ENCODE measurements at regions not wholly inside any gene's neighbourhood (a gene's known extent, or its start where the extent isn't known, plus 50 kb on each side); places are given as distances from the start of the nearest gene placed in this dataset.

DNA sequence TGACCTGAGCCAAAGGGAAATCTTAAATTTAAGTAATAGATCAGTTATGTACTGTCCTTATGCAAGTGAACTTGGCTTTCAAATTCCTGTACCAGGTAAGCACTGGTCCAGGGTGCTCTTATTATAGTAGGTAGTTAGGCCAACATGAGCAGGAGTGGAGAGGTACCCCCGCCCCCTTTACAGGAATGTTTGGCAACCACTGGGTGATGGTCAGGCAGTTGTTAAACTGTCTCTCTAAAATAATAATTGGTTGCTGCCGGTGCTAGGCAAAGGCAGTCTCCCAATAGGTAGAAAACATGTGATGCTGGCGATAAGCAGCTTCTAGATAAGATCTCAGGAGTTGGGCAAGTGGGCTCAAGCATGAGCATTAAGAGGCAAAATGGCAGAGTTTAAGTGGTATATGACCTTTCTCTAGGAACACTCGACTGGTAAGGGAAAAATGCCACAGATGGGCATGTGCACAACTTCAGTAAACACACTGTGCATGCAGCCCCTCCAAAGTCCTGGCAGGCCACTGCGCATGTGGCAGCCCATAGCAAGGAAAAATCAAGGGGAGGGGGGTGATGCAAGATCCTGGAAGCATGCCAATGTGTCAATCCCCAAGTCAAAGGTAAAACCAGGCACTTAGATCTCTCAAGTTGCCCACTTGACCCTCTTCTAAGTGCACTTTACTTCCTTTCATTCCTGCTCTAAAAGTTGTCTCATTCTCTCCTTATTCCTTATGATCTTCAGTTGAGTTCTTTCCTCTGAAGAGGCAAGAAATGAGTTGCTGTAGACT, 1239.7 kb downstream of the C4orf33 start:
- DNase-seq (ENCODE audit: low read depth), result no peak

DNA sequence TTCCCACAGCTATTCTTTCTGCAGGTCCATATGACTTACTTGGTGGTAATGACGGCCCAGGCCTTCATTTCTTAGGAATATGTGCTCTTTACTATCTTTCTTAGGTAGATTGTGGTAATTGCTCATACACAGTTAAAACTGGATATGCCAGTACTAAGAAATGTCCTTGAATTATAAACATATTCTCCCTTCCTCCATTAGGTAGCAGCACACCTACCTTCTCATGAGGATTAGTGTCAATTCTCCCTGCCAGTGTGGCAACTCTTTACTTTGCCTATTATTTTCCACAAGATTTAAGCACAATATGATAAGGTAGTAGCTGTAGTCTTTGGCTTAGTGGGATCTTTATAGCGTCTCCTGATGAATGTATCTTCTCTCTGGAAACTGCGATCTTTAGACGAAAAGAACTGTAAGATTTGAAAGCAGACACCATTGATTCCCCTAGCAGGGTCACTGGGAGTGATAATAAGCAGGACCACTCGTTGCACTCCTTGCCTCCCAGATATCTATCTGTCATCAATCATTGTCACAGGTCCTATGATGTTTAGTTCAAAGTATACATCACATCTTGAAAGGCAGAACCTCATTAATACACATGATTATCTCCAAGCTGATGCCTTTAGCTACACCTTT, 1240.7 kb downstream of the C4orf33 start:
- peak; percentile 4 for DNase-seq (ENCODE audit: low read depth)

DNA sequence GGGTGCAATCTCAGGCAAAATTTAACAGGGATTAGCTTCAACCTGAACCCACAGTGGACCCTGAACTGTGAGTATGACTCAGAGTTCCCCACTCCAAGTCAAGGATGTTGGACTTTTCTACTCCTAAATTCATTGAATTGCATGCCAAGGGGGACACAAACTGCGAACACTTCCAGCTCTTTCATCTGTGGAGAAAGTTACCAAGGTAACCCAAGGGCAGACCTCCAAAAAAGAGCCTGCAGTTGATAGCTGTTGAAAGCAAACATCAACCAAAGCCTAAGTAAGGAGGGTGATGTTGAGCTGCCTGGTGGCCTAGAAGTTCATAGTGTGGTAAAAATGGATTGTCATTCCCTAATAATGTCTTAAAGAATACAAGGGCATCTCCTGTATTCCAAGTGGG, 1242.9 kb downstream of the C4orf33 start:
- DNase-seq (ENCODE audit: low read depth), result no peak

DNA sequence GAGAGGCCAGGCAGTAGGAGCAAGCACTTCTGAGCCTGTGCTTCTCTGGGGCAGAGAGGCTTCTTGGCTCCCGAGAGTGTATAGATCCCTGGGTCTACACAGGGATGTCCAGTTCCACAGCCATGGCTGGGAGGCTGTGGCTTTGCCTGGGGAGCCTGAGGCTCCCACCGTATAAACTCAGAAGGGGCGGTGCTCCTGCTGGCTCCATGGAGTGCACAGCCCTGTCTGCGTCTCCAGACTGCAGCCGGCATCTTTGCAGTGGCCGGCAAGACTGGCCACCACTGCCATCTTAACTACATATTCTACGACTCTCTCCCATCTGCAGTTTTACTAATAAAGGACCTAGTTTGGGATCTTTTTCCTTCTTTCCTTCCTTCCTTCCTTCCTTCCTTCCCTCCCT, 1253.8 kb downstream of the C4orf33 start:
- no peak for DNase-seq (ENCODE audit: low read depth)

DNA sequence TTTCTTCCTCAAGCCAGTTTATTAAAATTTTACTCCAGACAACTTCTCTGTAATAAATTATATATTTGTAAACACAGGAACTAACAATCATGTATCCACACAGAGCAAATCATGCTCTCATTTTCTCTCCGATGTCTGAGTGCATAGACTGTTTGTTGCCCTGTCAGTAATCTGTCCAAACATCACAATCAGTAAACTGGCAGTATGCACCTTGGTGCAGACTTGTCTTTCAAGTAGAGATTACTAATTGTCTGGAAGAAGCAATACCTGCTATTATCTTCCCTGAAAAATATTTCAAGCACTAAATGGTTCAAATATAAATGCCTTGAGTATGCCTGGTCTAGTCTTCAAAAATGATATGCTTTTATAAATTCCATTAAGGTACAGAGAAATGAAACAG, 1260.9 kb downstream of the C4orf33 start:
- no peak for DNase-seq (ENCODE audit: low read depth)

DNA sequence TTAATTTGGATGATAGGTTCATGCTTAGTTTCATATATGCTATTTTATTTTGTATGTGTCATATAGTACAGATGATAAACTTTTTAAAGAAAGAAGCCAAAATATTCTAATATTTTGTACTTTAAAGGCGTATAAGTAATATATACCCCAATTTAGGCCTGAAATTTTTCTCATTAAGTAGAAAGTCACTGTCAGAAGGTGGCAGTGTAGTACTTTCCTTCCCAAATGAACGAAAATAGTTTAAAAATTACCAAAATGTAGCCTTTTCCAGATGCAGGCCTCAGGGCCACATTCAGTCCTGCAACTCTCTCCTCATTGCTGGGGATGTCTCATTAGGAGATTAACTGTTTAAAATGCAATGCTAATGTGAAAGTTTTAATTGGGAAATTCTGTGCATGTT, 1263.6 kb downstream of the C4orf33 start:
- peak; percentile 18 for DNase-seq (ENCODE audit: low read depth)

DNA sequence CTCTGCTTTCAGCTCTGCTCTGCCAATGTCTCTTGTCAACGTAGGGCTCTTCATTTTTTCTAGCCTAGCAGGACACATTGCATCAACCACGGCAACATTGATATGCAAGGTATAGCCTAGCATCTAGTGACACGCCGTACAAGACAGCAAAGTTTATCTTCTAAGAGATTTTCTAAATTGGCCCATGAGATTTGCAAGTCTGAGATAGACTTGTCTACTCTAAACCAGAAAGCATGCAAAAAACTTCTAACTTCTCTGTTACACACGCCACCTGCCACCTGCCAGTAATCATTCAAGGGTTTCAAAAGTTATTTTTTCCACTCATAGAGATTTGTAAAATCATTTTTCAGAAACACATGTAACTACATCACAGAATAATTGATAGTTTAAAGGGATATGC, 1265.7 kb downstream of the C4orf33 start:
- no peak for DNase-seq (ENCODE audit: low read depth)

DNA sequence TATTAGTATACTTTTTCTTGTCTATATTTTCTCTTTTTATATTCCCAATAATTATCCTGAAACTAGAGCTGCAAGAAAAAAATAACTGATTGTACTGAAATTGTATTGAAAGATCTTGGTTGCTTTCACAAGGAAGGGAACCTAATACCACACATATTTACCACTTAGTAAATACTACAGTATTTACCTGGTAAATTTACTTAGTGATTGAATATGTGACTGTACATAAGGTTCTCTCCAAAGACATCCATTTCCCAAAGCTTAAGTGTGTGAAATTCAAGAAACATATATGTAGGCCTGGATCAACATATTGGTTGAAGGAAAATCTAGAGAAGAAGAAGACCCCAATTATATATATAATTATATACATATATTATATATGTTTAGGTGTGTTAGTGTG, 1272.7 kb downstream of the C4orf33 start:
- no peak for DNase-seq (ENCODE audit: low read depth)

DNA sequence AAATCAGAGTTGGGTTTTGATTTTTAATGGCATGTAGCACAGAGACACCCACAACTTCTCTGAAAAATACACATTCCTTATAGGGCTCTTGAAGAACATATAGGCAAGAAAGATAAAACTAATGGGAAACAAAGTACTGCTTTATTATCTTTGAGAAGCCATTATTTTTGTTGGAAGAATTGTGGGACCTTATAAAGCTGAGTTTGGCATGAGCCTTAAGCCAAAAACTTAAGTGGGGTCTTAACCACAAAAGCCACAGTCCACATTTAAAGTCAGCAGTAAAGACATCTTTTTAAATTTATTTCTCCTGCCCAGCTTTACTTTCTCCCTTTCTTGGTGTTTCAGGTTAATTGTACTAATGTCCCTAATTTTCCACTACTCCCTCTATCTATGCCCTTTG, 1297.3 kb downstream of the C4orf33 start:
- DNase-seq (ENCODE audit: low read depth), result no peak

DNA sequence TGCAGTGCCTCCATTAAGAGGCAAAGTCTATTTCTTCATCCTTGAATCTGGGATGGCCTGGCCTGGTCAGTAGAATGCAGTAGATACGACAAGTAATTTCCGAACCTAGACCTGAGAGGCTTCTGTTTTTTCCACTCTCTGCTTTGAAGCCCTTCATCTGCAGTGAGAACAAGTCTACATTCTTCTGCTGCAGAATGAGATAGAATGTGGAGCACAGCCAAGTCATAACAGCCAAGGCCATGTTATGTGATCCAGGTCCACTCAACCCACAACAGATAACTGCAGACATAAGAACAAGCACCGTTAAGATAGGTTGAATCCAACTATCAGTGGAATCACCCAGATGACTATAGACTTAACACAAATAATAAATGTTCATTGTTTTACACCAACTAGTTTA, 1297.7 kb downstream of the C4orf33 start:
- no peak for DNase-seq (ENCODE audit: low read depth)

DNA sequence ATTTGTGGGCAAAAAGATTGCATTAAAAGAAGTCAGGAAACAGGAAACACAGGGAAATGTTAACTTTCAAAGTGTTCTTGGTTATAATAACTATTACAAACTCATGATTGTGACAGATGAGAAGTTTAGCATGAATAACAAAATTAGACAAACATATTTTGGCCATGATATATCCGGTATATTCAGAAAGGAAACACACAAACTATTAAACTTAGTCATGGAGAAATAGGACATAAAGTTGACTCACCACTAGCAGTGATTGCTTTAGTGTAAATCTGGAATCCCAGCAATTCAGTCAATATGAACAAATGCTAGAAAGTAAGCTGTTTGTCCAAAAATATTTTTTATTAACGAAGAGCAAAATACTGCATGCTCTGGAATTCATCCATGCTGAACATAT, 1299.9 kb downstream of the C4orf33 start:
- peak; percentile 59 for DNase-seq (ENCODE audit: low read depth)

DNA sequence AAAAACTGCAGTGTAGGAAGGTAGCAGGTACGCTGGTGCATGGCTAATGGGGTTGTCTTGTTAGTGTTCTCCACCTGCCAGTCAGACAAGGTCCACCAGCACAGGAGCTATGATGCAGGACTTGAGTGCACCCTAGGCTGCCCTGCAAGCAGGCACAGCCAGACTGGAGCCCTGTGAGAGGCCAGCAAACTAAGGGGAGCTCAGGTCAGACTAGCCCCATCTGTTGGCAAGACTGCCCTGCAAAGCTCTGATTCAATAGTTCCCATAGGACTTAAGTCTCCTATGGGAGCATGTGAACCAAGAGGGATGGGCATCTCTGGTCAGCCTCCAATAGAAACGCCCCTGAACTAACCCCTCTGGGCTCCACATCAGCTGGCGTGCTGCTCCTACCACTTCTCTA, 1307.3 kb downstream of the C4orf33 start:
- DNase-seq (ENCODE audit: low read depth), result no peak

DNA sequence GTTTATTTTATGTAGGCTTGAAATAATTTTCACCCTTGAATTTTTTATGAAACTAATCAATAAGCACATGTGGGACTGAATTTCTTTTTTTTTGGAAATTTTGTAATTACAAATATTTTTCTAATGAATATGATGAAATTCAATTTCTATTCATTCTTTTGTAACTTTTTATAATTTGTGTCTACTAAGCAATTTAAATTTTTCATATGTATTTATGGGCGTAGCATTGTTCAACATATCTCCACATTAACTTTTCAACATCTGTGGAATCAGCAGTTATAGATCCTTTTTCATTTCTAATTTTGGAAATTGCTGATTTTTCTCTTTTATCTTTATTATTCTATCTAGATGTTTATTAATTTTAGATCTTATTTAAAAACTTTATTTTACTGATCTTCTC, 1320.3 kb downstream of the C4orf33 start:
- DNase-seq (ENCODE audit: low read depth), result no peak

DNA sequence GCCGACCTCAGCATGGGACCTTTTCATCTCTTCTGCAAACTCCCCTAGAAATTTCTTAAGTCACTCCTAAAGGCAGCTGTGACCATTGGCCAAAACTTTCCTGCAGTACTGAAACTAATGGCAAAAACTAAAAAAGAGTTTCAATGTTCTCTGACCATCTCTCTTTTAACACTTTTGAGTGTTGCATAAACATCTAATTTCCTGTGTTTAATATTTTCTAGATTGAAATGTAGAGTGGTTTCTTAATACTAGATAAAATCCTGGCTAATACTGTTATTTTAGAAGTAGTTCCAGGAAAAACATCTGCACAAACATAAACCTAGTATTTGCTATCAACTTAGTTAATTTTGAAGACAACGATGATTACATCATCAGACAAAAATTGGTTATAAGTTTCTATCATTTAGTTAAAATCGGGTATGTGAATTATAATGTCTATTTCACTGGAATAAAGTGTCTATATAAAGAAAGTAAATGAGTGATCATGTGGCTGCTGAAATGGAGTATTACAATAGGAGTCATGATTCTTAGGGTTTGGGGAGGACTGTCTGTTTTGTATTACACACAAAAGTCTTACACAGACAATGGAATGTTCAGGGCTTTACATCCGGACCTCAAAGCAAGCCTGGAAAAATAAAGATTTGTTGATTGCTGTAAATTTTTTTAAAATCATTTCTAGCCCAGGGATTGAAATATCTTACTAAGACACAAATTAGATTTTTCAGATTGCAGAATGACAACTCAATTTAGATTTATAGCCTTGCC, 1323.4 kb downstream of the C4orf33 start:
- DNase-seq (ENCODE audit: low read depth), result no peak

DNA sequence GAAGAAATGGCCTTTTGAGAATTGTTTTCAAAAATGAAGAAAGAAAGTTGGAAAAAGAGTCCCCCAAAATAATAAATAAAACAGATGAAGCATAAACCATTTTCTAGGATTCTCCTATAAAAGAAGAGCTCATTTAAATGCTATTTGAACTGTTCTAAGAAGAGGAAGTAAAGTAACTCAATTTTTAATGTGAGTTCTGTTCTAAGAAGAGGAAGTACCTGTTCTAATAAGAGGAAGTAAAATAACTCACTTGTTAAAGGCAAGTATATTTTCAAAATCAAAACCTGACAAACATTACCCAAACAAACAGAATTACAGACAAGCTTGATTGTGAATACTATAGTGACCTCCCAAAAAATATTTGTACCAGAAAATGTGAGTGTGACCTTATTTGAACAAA, 1326.3 kb downstream of the C4orf33 start:
- no peak for DNase-seq (ENCODE audit: low read depth)

DNA sequence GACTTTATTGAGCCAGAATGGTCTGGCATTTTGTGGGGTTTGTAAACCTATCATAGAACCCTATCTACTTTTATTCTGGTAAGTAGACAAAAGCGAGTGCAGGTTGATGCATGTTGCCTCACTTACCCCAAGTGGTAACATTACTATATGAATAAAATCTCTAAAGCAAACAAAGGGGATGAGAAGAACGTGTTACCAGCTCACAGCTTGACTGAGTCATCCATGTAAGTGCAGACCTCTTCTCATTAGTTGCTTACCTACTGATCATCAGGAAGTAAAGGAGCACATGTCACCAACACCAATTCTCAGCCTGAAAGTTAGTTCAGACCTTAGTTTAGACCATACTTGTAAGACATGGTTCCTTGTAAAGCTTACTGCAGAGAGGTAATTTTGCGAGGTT, 1328.3 kb downstream of the C4orf33 start:
- no peak for DNase-seq (ENCODE audit: low read depth)

DNA sequence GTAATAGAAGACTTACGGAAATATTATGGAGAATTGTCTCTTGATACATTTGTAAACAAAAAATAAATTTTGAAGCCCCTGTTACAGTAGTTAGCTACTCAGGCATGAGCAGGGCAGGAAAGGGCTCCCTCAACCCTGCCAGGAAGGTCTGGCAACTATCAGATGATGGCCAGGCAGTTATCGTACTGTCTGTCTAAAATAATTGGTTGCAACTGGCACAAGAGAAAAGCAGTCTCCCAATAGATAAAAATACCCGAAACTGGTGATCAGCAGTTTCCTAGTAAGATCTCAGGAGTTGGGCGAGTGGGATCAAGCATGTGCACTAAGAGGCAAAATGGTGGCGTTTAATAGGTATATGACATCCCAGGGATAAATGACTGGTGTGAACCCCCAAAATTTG, 1336.3 kb downstream of the C4orf33 start:
- DNase-seq (ENCODE audit: low read depth), result no peak

DNA sequence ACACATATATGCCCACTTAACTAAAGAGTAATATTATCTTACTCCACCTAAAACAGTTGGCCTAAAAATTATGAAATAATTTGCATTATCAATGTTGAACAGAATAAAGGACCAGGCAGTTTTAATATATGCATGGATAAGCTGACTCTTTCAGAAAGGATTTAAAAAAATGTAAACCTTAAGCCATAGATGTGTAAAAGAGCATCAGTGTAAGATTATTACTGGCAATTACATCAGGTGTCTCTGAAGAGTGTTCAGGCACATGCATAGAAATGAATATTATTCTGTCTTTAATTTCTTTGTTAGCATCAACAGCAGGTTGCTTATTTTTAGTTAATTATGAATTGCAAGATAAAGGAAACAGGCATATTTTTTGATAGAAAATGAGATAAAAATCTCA, 1353.8 kb downstream of the C4orf33 start:
- DNase-seq (ENCODE audit: low read depth), result no peak

DNA sequence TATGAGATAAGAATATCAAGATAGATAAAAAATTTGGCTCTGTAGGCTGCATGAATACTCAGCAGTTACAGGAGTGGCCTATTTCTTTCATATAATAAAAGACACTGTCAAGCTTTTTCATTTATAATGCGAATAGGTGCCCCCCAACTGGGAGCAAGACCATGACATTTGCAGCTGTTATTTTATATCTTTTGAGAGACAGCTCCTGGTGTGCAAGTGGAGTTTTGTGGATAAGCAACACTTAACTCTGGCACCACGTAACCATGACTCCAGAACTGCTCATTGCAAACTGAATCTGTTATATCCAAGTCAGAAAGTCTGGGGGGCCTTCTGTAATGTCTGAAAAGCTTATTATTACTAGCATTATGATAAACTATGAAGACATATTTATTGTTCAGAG, 1372.4 kb downstream of the C4orf33 start:
- DNase-seq (ENCODE audit: low read depth), result no peak

DNA sequence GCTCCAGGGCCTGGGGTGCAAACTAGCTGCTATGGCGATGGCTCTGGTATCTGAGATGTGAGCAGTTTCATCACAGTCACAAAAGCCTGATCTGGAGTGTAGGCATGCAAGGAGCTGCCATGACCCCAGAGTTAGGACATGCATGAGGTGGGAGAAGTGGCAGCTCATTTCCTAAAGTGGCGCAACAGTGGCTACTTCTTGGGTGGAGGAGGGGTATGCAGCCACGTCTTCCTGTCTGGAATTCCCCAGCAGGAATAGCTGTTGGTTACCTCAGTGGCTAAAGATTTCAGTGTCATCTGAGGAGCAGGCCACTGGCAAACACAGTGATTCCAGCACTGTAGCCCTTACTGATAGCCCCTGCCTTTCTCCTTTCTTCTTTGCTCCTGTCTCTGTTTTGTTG, 1382.5 kb downstream of the C4orf33 start:
- peak; percentile 17 for DNase-seq (ENCODE audit: low read depth)

DNA sequence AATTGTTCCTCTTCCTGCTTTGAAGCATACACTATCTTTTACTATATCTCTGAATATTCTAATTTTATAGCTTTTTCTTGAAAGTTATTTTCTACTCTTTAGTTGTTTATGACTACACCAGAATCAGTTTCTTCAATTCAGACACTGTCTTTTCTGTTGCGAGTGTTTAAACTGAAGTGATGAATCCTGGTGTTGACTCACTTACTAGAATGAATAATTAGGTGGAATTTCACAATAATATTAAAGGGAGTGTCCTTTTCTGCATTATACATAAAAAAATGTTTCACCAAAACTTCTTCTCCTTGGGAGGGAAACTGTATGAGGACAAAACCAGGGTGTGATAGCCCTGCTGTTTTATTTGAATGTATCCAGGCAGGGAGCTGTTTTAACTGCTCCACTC, 1383.1 kb downstream of the C4orf33 start:
- peak; percentile 9 for DNase-seq (ENCODE audit: low read depth)

DNA sequence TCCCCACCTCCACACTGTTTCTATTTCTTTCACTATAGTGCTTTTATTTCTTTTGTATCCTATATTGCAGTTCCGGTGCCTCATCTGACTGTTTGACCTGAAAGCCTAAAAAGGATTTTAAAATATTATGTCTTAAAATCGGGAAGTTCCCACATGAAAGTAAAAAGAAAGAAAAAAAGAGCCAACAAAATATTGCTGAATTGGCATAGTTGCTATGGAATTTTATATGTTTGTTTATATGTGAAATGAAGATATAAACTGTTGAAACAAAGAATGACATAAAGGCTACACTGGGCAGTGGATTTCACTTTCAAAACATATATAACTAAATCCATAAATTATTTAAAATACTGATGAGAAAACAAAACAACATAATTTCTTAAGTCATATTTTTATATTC, 1383.7 kb downstream of the C4orf33 start:
- DNase-seq (ENCODE audit: low read depth), result no peak

DNA sequence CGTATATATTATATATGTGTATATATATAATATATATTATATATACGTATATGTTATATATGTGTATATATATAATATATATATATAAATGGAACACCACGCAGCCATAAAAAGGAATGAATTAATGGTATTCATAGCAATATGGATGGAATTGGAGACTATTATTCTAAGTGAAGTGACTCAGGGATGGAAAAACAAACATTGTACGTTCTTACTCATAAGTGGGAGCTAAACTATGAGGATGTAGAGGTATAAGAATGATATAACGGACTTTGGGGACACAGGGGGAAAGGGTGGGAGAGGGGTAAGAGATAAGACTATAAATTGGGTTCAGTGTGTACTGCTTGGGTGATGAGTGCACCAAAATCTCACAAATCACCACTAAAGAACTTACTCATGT, 1388.9 kb downstream of the C4orf33 start:
- DNase-seq (ENCODE audit: low read depth), result no peak

Measured in stromal cell of bone marrow (primary cell).